SK-N-SH treated with all-trans-retinoic acid at 6 μM for 48 hours (cell line): ENCODE measurements at regions not wholly inside any gene's neighbourhood (a gene's known extent, or its start where the extent isn't known, plus 50 kb on each side); places are given as distances from the start of the nearest gene placed in this dataset.

ENCODE experiments used
- ARNTL ChIP-seq: fragments of 450-650 bp; formaldehyde crosslinking; IDR thresholded peaks from 2 replicates; pipeline ENCODE4 v1.5.0; 2020; ENCODE audit warnings: low read depth, mild to moderate bottlenecking, moderate library complexity, borderline replicate concordance
- ESRRG ChIP-seq: fragments of 250-450 bp; sonication (Bioruptor Pico); IDR thresholded peaks from 2 replicates; pipeline ENCODE4 v1.6.1; 2021; ENCODE audit warnings: mild to moderate bottlenecking
- GLIS3 ChIP-seq: fragments of 250-450 bp; sonication (Bioruptor Pico); IDR thresholded peaks from 2 replicates; pipeline ENCODE4 v1.5.0; 2020; ENCODE audit warnings: mild to moderate bottlenecking, moderate library complexity
- PATZ1 ChIP-seq: fragments of 250-450 bp; sonication (Bioruptor Pico); IDR thresholded peaks from 2 replicates; pipeline ENCODE4 v1.8.0; 2020; ENCODE audit warnings: mild to moderate bottlenecking, moderate library complexity, borderline replicate concordance
- PPARA ChIP-seq: fragments of 250-450 bp; sonication (Bioruptor Pico); IDR thresholded peaks from 2 replicates; pipeline ENCODE4 v1.5.0; 2020; ENCODE audit warnings: mild to moderate bottlenecking, borderline replicate concordance
- RARB ChIP-seq: fragments of 250-450 bp; sonication (Bioruptor Pico); IDR thresholded peaks from 2 replicates; pipeline ENCODE4 v1.8.0; 2021; ENCODE audit warnings: mild to moderate bottlenecking, moderate library complexity
- SNAI2 ChIP-seq: fragments of 250-450 bp; sonication (Bioruptor Pico); IDR thresholded peaks from 2 replicates; pipeline ENCODE4 v1.5.0; 2020; ENCODE audit warnings: mild to moderate bottlenecking, moderate library complexity
- TOX ChIP-seq: fragments of 250-450 bp; sonication (Bioruptor Pico); IDR thresholded peaks from 2 replicates; pipeline ENCODE4 v1.8.0; 2021; ENCODE audit warnings: mild to moderate bottlenecking, moderate library complexity, borderline replicate concordance
- ZC3H10 ChIP-seq: fragments of 250-450 bp; sonication (Bioruptor Pico); IDR thresholded peaks from 2 replicates; pipeline ENCODE4 v1.5.1; 2021; ENCODE audit warnings: mild to moderate bottlenecking, moderate library complexity
- ZFP3 ChIP-seq: fragments of 250-450 bp; sonication (Bioruptor Pico); IDR thresholded peaks from 2 replicates; pipeline ENCODE4 v1.5.0; 2020; ENCODE audit warnings: mild to moderate bottlenecking, moderate library complexity
- ZFP30 ChIP-seq: fragments of 450-650 bp; formaldehyde crosslinking; IDR thresholded peaks from 2 replicates; pipeline ENCODE4 v1.5.0; 2022; ENCODE audit warnings: mild to moderate bottlenecking, moderate library complexity

DNA sequence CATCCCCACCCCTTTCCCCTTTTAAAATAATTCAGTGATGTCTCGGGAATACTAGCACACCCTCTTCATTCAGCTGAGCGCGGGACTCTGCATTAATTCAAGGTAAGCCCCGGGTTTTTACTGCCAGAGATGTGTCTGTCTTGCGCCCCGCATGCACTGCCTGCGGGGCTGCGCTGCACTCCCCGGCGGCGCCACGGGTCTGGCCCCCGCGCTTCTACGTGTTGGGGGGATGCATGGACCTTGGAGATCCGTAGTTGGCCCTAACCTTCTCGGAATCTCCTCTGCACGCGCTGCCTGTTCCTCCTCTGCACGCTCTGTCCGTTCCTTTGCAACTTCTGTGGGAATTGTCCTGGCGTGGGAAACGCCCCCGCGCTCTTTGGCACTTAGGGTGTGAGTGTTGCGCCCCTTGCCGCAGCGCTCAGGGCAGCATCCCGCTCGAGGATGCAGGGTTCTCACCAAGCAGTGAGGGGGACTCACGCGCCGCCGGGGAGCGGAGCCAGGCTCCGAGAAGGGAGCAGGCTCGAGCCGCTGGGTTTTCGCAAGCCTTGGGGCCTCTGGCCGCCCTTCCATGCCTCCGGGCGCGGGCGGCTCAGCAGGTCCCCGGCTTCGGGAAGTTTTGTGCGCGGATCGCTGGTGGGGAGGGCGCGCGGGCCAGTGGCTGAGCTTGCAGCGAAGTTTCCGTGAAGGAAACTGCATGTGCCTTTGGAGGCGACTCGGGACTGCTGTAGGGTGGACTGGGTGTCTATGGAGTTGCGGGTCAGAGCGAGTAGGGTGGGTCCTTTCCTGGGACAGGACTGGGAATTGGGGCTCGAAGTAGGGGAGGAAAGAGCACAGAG is 165.1 kb upstream of the CACNA1E start:
- no peak for TF ChIP-seq ZC3H10
- TF ChIP-seq PATZ1 = no peak
- TF ChIP-seq RARB = no peak
- no peak for TF ChIP-seq TOX
- no peak for TF ChIP-seq SNAI2 (CRISPR knock-in tag)
- TF ChIP-seq ESRRG (CRISPR knock-in tag) = no peak
- TF ChIP-seq ARNTL (CRISPR knock-in tag) = no peak
- no peak for TF ChIP-seq PPARA (CRISPR knock-in tag)
- TF ChIP-seq ZFP30 = no peak
- TF ChIP-seq ZFP3 (CRISPR knock-in tag) = no peak
- TF ChIP-seq GLIS3 (CRISPR knock-in tag) = no peak
